GM18909 (cell line): ENCODE measurements at regions not wholly inside any gene's neighbourhood (a gene's known extent, or its start where the extent isn't known, plus 50 kb on each side); places are given as distances from the start of the nearest gene placed in this dataset.
A peak's percentile ranks its signal among the peaks of the same experiment; 100 is the strongest.
"Not testable (repeated sequence)": the region's sequence is repeated elsewhere in the genome, so short reads cannot be mapped to it uniquely, and the experiment has no call there.

Source experiments
- ATAC-seq: cut with Tn5 transposase; IDR thresholded peaks from one replicate; pipeline ENCODE4 v1.9.1; 2021; ENCODE audit warnings: mild to moderate bottlenecking; ENCODE audit not compliant: unreplicated experiment, poor library complexity

GRCh38 chr3:632571-633170 is 436.1 kb downstream of the CHL1 start:
- peak; percentile 75 for ATAC-seq

GRCh38 chr3:634511-634910 is 437.9 kb downstream of the CHL1 start:
- no peak for ATAC-seq

GRCh38 chr3:635393-635792 is 438.8 kb downstream of the CHL1 start:
- ATAC-seq = no peak

- ATAC-seq = no peak
Measured at GRCh38 chr3:643376-643775, 446.8 kb downstream of the CHL1 start.

GRCh38 chr3:655824-656223 is 437.0 kb upstream of the CNTN6 start:
- ATAC-seq = no peak

- ATAC-seq = no peak
Measured at GRCh38 chr3:661356-661755, 431.5 kb upstream of the CNTN6 start.

- ATAC-seq = no peak
Measured at GRCh38 chr3:674116-674515, 418.7 kb upstream of the CNTN6 start.

GRCh38 chr3:675846-676245 is 417.0 kb upstream of the CNTN6 start:
- ATAC-seq = no peak

- ATAC-seq = no peak
Measured at GRCh38 chr3:683770-684169, 409.1 kb upstream of the CNTN6 start.

GRCh38 chr3:690770-691169 is 402.1 kb upstream of the CNTN6 start:
- ATAC-seq = no peak

GRCh38 chr3:700514-700913 is 392.3 kb upstream of the CNTN6 start:
- no peak for ATAC-seq

- no peak for ATAC-seq
Measured at GRCh38 chr3:707041-707440, 385.8 kb upstream of the CNTN6 start.

- no peak for ATAC-seq
Measured at GRCh38 chr3:713006-713621, 379.7 kb upstream of the CNTN6 start.

GRCh38 chr3:713947-714620 is 378.7 kb upstream of the CNTN6 start:
- ATAC-seq = no peak

GRCh38 chr3:721086-721485 is 371.7 kb upstream of the CNTN6 start:
- no peak for ATAC-seq

GRCh38 chr3:732326-732928 is 360.4 kb upstream of the CNTN6 start:
- no peak for ATAC-seq

GRCh38 chr3:733313-733712 is 359.5 kb upstream of the CNTN6 start:
- no peak for ATAC-seq

- ATAC-seq = no peak
Measured at GRCh38 chr3:757711-758110, 335.1 kb upstream of the CNTN6 start.

GRCh38 chr3:759106-759505 is 333.7 kb upstream of the CNTN6 start:
- ATAC-seq = no peak

- not testable (repeated sequence) for ATAC-seq
Measured at GRCh38 chr3:773433-773832, 319.4 kb upstream of the CNTN6 start.

- ATAC-seq = no peak
Measured at GRCh38 chr3:775178-775880, 317.5 kb upstream of the CNTN6 start.
